Ecto neural progenitor cell (in vitro differentiated cells): ENCODE measurements at regions not wholly inside any gene's neighbourhood (a gene's known extent, or its start where the extent isn't known, plus 50 kb on each side); places are given as distances from the start of the nearest gene placed in this dataset.
"Not testable (repeated sequence)": the region's sequence is repeated elsewhere in the genome, so short reads cannot be mapped to it uniquely, and the experiment has no call there.

ENCODE experiments used
- DNase-seq: peaks from one replicate; pipeline ENCODE4 v3.0.0-alpha.2; 2018; ENCODE audit warnings: low spot score

DNA sequence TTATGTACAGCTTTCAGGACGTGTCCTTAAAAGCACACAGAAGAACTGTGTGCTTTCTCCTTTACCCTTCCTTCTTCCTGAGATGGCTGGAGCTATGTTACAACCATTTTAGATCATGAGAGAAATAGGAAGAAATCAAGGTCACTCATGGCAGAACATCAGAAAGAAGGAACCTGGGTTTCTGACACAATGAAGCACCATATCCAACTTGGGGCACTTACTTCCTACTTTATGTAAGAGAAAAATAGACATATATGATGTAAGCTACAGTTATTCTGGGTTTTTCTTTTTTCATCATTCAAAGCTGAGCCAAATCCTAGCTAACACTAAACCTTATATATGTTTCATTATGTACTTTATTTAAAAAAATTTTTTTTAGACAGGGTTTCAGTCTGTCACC, 79.5 kb downstream of the FAM161A start:
- no peak for DNase-seq

GRCh38 chr2:61771904-61772845, 81.7 kb downstream of the FAM161A start:
- DNase-seq, result no peak

DNA sequence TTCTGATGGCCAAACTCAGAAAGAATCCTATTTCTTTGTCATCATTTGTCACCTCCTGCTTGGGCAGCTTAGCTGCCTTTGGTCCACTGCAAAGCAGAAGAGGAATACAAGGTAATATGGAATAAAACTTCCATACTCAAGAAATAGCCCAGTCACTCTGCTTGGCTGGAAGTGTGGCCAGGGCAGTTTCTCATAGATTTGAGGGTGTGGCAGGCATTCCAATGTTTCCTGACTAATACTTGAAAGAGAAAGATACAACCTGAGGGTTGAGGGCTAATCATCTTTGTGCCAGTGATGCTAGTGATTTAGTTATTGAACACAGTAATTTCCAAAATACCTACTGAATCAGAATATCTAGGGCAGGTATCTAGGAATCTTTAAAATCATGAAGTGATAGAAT, 83.1 kb downstream of the FAM161A start:
- no peak for DNase-seq

DNA sequence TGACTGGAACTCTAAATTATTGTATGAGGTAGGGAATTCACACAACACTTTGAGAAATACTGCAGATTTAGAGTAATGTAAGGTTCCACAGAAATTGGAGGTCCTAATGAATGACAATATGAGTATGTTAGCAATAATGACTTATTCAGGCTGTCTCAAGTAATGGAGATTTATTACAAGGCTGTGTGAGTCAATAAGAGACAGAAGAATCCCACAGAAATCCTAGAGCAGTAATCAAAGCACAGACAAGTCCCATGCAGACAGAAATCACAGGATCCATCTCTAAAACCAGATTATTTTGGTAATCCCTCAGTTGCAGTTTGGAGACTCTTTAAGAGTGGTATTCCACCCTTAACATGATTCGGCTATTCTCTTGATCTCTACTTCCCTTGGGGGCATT, 83.6 kb downstream of the FAM161A start:
- no peak for DNase-seq

DNA sequence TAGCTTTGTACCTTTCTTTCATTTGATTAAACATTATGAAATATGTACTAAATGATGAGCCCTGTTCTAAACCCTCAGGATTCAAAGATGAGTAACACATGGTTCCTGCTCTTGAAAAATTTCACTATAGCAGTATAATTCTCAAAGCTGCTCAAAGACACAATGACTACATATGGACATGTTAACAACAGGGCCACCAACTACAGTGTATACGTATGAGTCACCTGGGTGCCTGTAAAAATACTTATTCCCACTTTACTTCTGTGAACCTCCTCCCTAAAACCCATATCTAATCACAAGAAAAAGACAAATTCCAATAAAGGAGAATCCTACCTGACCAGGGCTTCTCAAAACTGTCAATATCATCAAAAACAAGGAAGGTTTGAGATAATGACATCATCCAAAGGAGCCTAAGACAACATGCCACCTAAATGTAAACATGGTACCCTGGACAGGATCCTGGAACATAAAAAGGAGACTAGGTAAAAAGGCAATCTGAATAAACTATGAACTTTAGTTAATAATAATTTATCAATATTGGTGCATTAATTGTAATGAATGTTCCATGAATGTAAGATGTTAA, 84.7 kb downstream of the FAM161A start:
- DNase-seq, result no peak

DNA sequence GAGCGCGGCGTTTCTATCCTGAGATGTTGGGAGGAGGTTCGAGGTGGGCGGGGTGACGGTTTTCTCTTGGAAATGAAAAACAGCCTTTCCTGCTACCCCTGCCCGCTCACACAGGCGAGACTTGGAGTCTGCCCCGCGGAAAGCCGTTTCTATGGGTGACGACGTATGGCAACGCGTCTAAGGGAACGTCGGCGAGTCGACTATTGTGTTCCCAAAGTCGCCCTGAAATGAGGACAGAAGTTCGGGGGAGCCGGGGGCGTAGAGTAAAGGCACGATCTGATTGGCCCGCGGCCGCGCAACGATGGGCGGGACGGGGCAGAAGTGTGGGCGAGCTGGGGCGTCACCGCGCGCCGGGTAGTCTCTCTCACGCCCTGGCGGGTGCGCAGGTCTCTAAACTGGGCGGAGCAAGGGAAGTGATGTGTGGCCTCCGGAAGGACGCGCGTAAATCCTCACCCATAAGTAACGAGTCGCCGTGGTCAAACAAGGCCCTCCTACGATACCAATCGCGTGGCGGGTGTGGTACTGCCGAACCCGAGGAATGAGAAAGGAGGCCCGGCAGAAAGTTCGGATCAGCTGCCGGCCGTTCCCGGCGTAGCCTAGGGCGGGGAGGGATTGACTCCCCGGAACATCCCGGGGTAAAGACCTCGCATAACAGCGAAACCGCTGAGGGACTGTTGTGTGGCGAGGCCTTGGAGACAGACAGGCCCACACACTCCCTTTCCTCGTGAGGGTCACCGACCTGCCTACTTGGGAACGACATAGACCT, 89.6 kb downstream of the FAM161A start:
- peak; percentile 95 for DNase-seq

- peak; percentile 81 for DNase-seq
These were observed 90.2 kb downstream of the FAM161A start for GRCh38 chr2:61763605-61764034.

DNA sequence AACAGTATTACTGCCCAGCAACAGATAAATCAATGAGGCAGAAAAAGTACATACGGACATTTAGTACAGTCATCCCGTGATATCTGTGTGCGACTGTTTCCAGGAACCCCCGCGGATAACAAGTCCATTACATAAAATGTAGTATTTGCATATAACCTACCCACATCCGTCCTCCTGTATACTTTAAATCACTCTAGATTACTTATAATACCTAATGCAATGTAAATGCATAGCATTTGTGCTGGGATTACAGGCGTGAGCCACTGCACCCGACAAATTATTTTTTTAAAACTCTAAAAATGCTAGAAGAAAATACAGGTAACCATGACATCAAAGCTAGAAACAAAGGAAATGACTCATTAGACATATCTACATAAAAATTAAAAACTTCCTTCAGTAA, 91.6 kb downstream of the FAM161A start:
- no peak for DNase-seq

DNA sequence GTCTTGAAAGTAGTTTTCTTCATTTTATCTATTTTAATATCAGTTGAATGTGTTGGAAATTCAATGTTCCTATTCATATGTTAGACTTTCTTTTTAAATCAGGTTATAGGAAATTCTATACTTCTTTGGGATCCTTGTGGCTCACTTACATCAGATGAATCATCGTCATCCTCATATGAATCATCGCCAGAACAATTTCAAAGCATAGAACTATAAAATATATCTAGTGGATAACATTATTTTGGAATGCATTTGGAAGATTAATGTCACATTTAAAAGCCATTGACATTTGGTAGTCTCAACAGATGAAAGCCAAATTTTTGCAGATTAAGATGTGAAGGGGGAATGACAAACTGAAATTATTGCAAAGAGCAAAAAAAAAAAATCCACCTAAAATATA, 94.1 kb downstream of the FAM161A start:
- DNase-seq, result no peak

- DNase-seq, result no peak
These were observed 94.9 kb downstream of the FAM161A start for GRCh38 chr2:61759005-61759404.

DNA sequence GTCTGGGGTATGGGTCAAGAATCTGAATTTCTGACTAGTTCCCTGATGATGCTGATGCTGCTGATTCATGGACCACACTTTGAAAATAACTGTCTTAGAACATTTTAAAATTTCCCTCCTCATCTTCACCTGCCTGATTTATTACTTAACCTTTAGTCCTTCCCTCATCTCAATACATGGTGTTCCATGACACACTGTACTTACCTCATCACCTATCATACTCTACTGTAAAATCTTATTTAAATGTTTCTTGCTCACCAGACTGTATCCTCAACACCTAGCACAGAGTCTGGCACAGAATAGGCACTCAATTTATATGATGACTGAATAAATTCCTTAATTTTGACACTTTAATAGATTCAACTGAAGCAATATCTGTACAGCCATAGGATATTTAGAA, 95.7 kb downstream of the FAM161A start:
- no peak for DNase-seq

- no peak for DNase-seq
These were observed 100.3 kb downstream of the FAM161A start for GRCh38 chr2:61753512-61753911.

DNA sequence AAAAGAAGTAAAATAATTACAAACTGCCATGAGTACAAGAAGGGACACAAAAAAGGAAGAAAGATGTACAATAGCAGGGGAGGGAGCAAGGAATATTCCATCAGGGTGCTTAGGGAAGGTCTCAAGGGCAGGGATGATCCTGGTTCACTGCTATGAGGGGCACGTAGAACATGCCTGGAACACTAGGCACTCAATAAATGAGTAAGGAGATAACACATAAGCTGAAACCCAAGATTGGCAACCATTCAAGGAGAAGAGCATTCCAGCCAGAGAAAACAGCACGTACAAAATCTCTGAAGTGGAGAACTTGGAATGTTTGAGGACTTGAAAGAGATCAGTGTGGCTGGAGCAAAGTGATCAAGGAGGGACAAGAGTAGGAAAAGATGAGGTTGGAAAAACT, 103.2 kb downstream of the FAM161A start:
- no peak for DNase-seq

GRCh38 chr2:61742955-61743354, 110.9 kb downstream of the FAM161A start:
- DNase-seq, result no peak

- no peak for DNase-seq
These were observed 116.0 kb downstream of the FAM161A start for GRCh38 chr2:61737841-61738240.

- no peak for DNase-seq
These were observed 116.9 kb downstream of the FAM161A start for GRCh38 chr2:61736953-61737352.

- no peak for DNase-seq
These were observed 120.3 kb downstream of the FAM161A start for GRCh38 chr2:61733563-61733962.

- no peak for DNase-seq
These were observed 121.1 kb downstream of the FAM161A start for GRCh38 chr2:61732787-61733186.

- DNase-seq, result no peak
These were observed 126.1 kb downstream of the FAM161A start for GRCh38 chr2:61727746-61728145.

- DNase-seq, result no peak
These were observed 127.2 kb downstream of the FAM161A start for GRCh38 chr2:61726456-61727209.

DNA sequence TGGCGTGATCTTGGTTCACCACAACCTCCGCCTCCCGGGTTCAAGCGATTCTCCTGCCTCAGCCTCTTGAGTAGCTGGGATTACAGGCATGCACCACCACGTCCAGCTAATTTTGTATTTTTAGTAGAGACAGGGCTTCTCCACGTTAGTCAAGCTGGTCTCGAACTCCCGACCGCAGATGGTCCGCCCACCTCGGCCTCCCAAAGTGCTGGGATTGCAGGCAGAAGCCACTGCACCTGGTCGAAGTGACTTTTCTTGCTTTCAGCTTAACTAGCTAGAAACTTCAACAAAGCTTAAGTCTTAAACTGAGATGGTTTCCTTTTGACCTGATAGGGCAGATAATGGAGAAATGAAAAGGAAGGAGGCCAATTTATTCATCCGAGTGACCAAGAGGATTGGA, 130.5 kb downstream of the FAM161A start:
- DNase-seq, result not testable (repeated sequence)

DNA sequence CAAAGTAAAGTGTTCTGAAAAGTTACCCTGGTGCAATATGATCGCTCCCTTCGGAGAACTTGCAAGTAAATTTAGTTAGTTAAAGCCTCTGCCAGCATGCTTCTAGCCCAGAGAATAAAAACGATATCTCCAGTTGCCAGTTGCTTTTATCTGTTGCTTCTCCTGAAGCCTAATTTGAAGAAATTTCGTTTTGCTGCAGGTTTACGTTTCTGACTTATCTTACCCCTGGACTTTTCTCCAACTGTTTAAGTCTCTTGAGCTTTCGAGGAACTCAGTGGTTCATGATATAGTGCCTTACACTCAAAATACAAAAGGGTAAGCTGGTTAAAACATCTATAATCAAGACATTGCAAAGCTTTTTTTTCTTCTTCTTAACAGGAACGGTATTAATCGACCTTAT, 131.1 kb downstream of the FAM161A start:
- no peak for DNase-seq
